Nephron progenitor cell (in vitro differentiated cells): ENCODE measurements at regions not wholly inside any gene's neighbourhood (a gene's known extent, or its start where the extent isn't known, plus 50 kb on each side); places are given as distances from the start of the nearest gene placed in this dataset.

Experiments
- DNase-seq: peaks from one replicate; pipeline ENCODE4 v3.0.0; 2021
- H3K27ac Mint-ChIP-seq: 2 replicates; pipeline ENCODE4 v1.8.0; 2021; ENCODE audit warnings: mild to moderate bottlenecking, moderate library complexity, mixed read lengths
- H3K27me3 Mint-ChIP-seq: 2 replicates; pipeline ENCODE4 v1.8.0; 2021; ENCODE audit warnings: mild to moderate bottlenecking, low read depth, mixed read lengths; ENCODE audit not compliant: poor library complexity
- H3K36me3 Mint-ChIP-seq: 2 replicates; pipeline ENCODE4 v1.8.0; 2021; ENCODE audit warnings: low read depth, mixed read lengths
- H3K4me1 Mint-ChIP-seq: 2 replicates; pipeline ENCODE4 v1.8.0; 2021; ENCODE audit warnings: mixed read lengths
- H3K4me3 Mint-ChIP-seq: 2 replicates; pipeline ENCODE4 v1.8.0; 2021; ENCODE audit warnings: mild to moderate bottlenecking, moderate library complexity, mixed read lengths
- H3K9me3 Mint-ChIP-seq: 2 replicates; pipeline ENCODE4 v1.8.0; 2021; ENCODE audit warnings: mild to moderate bottlenecking, moderate library complexity, mixed read lengths
- TF ChIP-seq, protein P1 (sequence below): fragments of 200-600 bp; sonication (generic); IDR thresholded peaks from 2 replicates; pipeline ENCODE4 v1.5.0; 2021; ENCODE audit warnings: antibody characterized with exemption

DNA sequence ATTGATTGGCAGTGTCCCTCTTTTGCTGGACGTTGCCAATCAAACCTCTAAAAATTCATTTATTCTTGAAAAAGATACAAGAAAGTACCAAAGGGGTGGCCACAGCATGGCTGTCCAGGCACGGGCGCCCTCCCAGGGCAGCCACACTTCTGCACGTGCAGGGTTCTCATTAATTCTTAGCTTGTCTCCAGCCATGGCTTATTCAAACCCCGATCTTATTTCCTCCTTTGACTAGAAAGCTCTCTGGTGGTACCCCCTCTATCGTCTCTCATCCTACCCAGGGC is 123.9 kb downstream of the CTTN start:
- H3K9me3 Mint-ChIP-seq = peaks cover 5% of the 10 kb centered on the region
- no peak overlapping the region for H3K4me3 Mint-ChIP-seq
- H3K27me3 Mint-ChIP-seq = peaks cover 20% of the 10 kb centered on the region
- no peak overlapping the region for H3K27ac Mint-ChIP-seq
- TF ChIP-seq, protein P1, sequence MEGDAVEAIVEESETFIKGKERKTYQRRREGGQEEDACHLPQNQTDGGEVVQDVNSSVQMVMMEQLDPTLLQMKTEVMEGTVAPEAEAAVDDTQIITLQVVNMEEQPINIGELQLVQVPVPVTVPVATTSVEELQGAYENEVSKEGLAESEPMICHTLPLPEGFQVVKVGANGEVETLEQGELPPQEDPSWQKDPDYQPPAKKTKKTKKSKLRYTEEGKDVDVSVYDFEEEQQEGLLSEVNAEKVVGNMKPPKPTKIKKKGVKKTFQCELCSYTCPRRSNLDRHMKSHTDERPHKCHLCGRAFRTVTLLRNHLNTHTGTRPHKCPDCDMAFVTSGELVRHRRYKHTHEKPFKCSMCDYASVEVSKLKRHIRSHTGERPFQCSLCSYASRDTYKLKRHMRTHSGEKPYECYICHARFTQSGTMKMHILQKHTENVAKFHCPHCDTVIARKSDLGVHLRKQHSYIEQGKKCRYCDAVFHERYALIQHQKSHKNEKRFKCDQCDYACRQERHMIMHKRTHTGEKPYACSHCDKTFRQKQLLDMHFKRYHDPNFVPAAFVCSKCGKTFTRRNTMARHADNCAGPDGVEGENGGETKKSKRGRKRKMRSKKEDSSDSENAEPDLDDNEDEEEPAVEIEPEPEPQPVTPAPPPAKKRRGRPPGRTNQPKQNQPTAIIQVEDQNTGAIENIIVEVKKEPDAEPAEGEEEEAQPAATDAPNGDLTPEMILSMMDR = no peak
- no peaks in the 10 kb centered on the region for H3K36me3 Mint-ChIP-seq
- peaks cover 41% of the 10 kb centered on the region for H3K4me1 Mint-ChIP-seq
- DNase-seq = no peak

DNA sequence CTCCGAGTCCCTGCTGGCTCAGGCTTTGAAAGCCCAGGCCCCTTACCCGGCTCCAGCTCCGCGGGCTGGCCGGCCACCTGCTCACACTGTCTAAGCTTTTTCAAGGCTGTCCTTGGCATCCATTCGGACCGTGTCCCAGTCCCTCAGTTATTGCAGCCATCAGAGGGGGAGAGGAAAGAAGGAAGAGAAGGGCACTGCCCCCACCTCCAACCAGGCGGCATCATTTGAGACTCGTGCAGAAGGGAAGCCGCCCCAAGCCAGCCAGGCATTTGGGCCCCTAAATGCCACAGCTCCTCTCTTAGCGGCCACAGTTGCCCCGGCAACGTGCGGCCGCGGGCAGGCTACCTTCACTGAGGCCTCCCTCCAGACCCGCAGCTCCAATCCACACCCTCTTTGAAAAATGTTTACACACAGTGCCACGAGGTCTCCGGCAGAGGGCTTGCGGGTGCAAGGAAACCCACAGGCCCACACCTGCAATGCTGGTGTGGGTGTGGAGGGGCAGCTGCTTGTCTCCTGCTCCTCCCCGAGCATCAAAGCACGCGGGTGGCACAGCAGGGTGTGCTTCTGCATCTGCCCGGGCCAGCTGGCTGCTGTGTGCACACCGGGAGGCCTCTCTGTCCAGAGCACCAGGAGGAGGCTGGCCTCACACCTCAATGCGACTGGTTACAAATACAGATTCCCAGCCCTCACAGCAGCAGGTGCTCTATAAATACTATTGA is 124.4 kb downstream of the CTTN start:
- H3K27ac Mint-ChIP-seq = no peak overlapping the region
- H3K36me3 Mint-ChIP-seq = no peaks in the 10 kb centered on the region
- no peaks in the 10 kb centered on the region for H3K9me3 Mint-ChIP-seq
- no peak overlapping the region for H3K4me3 Mint-ChIP-seq
- H3K4me1 Mint-ChIP-seq = peaks cover 43% of the 10 kb centered on the region
- DNase-seq = no peak
- H3K27me3 Mint-ChIP-seq = peaks cover 20% of the 10 kb centered on the region
- TF ChIP-seq, protein P1 = no peak

DNA sequence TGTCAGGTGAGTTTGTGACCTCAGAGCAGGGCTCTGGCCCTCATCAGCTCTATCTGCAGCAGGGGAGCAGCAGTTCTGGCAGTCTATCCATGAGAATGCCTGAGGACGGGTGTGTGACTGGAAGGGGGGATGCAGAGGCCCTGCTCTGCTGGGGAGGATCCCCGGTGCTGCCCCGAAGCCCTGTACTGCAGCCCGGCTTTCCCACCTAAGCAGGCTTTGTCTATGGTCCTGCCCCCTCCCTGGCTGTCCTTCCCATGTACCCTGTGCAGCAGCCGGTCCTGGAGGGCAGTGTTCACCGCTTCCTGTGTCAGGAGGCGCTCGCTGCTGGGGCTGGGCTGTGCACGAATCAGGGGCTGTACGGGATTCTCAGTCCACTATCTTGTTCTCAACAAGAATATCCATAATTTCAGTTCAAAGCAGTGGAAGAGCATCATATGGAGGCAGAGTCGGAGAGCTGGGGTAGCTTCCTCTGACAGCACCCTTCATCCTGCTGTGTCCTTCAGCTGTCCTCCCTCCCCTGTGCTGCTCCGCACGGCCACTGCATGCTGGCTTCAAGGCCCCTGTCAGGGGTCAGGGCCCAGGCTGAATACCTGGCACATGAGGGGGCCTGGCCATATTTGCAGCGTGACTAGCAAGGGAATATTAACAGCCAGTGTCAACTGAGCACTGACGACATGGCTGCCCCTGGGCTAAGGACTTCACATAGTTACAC is 125.2 kb downstream of the CTTN start:
- Mint-ChIP-seq H3K36me3 (no peaks in the 10 kb centered on the region), H3K4me3 (no peak overlapping the region), H3K4me1 (peaks cover 43% of the 10 kb centered on the region), H3K9me3 (no peaks in the 10 kb centered on the region), H3K27me3 (peaks cover 20% of the 10 kb centered on the region), H3K27ac (no peak overlapping the region)
- DNase-seq = no peak
- TF ChIP-seq, protein P1 = no peak

DNA sequence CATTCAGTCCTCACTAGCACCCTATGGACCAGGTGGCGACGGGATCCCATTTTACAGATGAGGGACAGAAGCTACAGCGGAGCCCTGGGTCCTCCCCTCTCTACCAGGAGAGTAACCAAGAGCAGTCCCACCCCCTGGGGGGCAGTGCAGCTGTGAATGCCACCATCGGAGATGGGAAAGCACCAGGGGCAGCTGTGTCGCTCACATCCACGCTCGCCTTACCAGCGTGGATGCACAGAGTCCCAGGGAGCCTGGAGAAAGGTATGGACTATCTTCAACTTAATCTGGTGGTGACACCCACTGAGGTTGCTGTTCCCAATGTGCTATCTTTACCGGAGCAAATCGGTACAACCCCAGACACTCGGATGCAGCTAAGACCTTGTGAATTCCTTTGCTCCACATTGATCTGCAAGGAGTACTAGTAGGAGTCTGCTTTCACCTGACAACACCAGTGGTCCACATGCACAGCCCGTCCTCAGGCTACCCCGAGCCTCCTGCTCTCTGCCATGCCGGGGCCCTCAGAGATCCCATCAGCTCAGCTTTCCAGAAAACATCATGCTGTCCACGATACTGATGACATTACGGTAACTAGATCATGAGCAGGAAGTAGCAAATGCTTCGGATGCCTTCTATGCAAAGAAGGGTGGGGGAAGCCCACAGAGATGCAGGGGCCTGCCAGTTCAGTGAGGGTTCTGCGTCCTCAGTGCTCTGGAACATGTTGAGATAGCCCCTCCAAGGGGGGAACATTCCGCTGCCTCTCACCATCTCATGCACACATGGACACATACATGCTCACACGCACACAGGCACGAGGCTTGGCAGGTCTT is 126.0 kb downstream of the CTTN start:
- Mint-ChIP-seq H3K4me3 (no peak overlapping the region), H3K27me3 (peaks cover 20% of the 10 kb centered on the region), H3K36me3 (no peaks in the 10 kb centered on the region), H3K27ac (no peak overlapping the region), H3K9me3 (no peaks in the 10 kb centered on the region), H3K4me1 (peaks cover 43% of the 10 kb centered on the region)
- DNase-seq = no peak
- TF ChIP-seq, protein P1 = no peak

DNA sequence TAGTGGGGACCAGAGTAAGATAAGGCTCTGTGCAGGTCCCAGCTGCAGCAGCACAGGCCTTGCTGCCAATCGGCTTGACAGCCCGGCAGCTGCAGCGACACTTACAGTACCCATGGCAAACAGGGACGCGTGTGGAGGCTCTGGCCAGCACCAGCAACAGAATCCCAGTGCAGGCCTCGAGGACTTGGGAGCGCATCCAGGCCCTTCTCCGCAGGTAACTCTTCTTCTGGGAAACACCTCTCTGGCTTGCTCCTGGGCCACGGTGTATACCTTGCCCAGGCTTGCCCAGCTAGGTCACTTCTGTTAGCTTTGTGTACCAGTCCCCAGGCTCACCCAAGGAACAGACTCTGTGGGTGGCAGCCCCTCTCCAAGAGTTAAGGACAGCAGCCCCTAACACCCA is 126.7 kb downstream of the CTTN start:
- peaks cover 43% of the 10 kb centered on the region for H3K4me1 Mint-ChIP-seq
- H3K9me3 Mint-ChIP-seq = no peaks in the 10 kb centered on the region

More for the DNA sequence above, 126.7 kb downstream of the CTTN start:
- TF ChIP-seq, protein P1 = no peak
- Mint-ChIP-seq H3K27me3 (peaks cover 20% of the 10 kb centered on the region), H3K36me3 (no peaks in the 10 kb centered on the region), H3K4me3 (no peak overlapping the region), H3K27ac (no peak overlapping the region)
- no peak for DNase-seq
